ENCODE measurements at regions not wholly inside any gene's neighbourhood (a gene's known extent, or its start where the extent isn't known, plus 50 kb on each side); places are given as distances from the start of the nearest gene placed in this dataset.

GRCh38 chr4:162557516-162558106 lies 393.8 kb upstream of the FSTL5 start:
- Mint-ChIP-seq H3K9me3 (ENCODE audit: unreplicated experiment) (no peaks in the 10 kb centered on the region), H3K27me3 (ENCODE audit: unreplicated experiment) (no peaks in the 10 kb centered on the region), H3K27ac (ENCODE audit: unreplicated experiment) (no peak overlapping the region), H3K4me1 (ENCODE audit: unreplicated experiment) (no peaks in the 10 kb centered on the region), H3K4me3 (ENCODE audit: unreplicated experiment) (no peak overlapping the region), H3K36me3 (ENCODE audit: low read depth, unreplicated experiment) (no peaks in the 10 kb centered on the region)
- no peak for DNase-seq (ENCODE audit: low spot score)
- no peak for TF ChIP-seq CTCF (IDR thresholded peaks at IDR 0.05; ENCODE audit: unreplicated experiment)

DNA sequence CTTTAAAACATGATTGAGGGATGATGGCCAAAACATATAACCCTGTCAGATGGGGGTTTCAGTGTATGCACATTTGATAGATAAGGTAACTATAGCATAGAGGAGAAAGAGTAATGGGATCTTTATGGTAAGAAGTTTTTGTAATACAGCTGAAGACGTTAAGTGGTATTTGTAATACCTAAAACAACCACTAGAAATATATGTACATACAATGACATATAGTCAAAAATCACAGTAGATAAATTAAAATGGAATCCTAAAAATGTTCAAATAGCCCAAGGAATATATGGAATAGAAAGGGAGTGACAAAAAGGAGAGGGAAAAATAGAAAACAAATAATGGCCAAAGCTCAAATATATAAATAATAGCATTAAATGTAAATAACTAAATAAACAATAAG lies 371.3 kb upstream of the FSTL5 start:
- no peak for DNase-seq (ENCODE audit: low spot score)
- Mint-ChIP-seq H3K36me3 (ENCODE audit: low read depth, unreplicated experiment) (no peaks in the 10 kb centered on the region), H3K27me3 (ENCODE audit: unreplicated experiment) (peaks cover 3% of the 10 kb centered on the region), H3K9me3 (ENCODE audit: unreplicated experiment) (no peaks in the 10 kb centered on the region), H3K4me1 (ENCODE audit: unreplicated experiment) (no peaks in the 10 kb centered on the region), H3K4me3 (ENCODE audit: unreplicated experiment) (no peak overlapping the region), H3K27ac (ENCODE audit: unreplicated experiment) (no peak overlapping the region)
- TF ChIP-seq CTCF (IDR thresholded peaks at IDR 0.05; ENCODE audit: unreplicated experiment), result peak; percentile 74

- peaks cover 3% of the 10 kb centered on the region for H3K27me3 Mint-ChIP-seq (ENCODE audit: unreplicated experiment)
- H3K36me3 Mint-ChIP-seq (ENCODE audit: low read depth, unreplicated experiment), result no peaks in the 10 kb centered on the region
- H3K27ac Mint-ChIP-seq (ENCODE audit: unreplicated experiment), result no peak overlapping the region
- peaks cover 5% of the 10 kb centered on the region for H3K4me1 Mint-ChIP-seq (ENCODE audit: unreplicated experiment)
- H3K4me3 Mint-ChIP-seq (ENCODE audit: unreplicated experiment), result no peak overlapping the region
- no peak for TF ChIP-seq CTCF (IDR thresholded peaks at IDR 0.05; ENCODE audit: unreplicated experiment)
- H3K9me3 Mint-ChIP-seq (ENCODE audit: unreplicated experiment), result no peaks in the 10 kb centered on the region
- DNase-seq (ENCODE audit: low spot score), result no peak
These were observed 359.4 kb upstream of the FSTL5 start for GRCh38 chr4:162523171-162523570.

GRCh38 chr4:162522724-162523123 lies 358.9 kb upstream of the FSTL5 start:
- Mint-ChIP-seq H3K4me3 (ENCODE audit: unreplicated experiment) (no peak overlapping the region), H3K9me3 (ENCODE audit: unreplicated experiment) (no peaks in the 10 kb centered on the region), H3K4me1 (ENCODE audit: unreplicated experiment) (peaks cover 5% of the 10 kb centered on the region), H3K27ac (ENCODE audit: unreplicated experiment) (no peak overlapping the region), H3K36me3 (ENCODE audit: low read depth, unreplicated experiment) (no peaks in the 10 kb centered on the region), H3K27me3 (ENCODE audit: unreplicated experiment) (peaks cover 3% of the 10 kb centered on the region)
- DNase-seq (ENCODE audit: low spot score), result no peak
- no peak for TF ChIP-seq CTCF (IDR thresholded peaks at IDR 0.05; ENCODE audit: unreplicated experiment)

DNA sequence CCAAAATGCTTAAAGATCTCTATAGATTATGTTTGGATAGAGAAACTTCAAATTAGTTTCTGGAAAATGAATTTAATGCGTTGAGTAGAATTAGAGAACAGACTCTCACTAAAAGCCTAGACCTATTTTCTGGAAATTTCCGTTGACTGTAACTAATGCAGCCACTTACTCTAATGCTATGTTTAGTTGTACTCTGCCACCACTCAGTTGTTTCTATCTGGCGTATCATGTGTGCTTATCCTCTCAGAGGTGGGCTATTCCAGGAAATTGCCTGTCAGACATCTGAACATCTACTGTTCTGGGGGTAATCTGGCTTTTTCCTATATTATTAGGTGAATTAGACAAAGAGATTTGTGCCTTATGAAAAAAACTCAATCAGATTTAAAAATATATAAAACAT lies 347.1 kb upstream of the FSTL5 start:
- no peaks in the 10 kb centered on the region for H3K9me3 Mint-ChIP-seq (ENCODE audit: unreplicated experiment)
- no peaks in the 10 kb centered on the region for H3K4me1 Mint-ChIP-seq (ENCODE audit: unreplicated experiment)
- H3K36me3 Mint-ChIP-seq (ENCODE audit: low read depth, unreplicated experiment), result no peaks in the 10 kb centered on the region
- H3K27me3 Mint-ChIP-seq (ENCODE audit: unreplicated experiment), result no peaks in the 10 kb centered on the region
- H3K27ac Mint-ChIP-seq (ENCODE audit: unreplicated experiment), result no peak overlapping the region
- DNase-seq (ENCODE audit: low spot score), result no peak
- H3K4me3 Mint-ChIP-seq (ENCODE audit: unreplicated experiment), result no peak overlapping the region
- no peak for TF ChIP-seq CTCF (IDR thresholded peaks at IDR 0.05; ENCODE audit: unreplicated experiment)

All from endothelial cell (in vitro differentiated cells).